ENCODE measurements at regions not wholly inside any gene's neighbourhood (a gene's known extent, or its start where the extent isn't known, plus 50 kb on each side); places are given as distances from the start of the nearest gene placed in this dataset.

DNA sequence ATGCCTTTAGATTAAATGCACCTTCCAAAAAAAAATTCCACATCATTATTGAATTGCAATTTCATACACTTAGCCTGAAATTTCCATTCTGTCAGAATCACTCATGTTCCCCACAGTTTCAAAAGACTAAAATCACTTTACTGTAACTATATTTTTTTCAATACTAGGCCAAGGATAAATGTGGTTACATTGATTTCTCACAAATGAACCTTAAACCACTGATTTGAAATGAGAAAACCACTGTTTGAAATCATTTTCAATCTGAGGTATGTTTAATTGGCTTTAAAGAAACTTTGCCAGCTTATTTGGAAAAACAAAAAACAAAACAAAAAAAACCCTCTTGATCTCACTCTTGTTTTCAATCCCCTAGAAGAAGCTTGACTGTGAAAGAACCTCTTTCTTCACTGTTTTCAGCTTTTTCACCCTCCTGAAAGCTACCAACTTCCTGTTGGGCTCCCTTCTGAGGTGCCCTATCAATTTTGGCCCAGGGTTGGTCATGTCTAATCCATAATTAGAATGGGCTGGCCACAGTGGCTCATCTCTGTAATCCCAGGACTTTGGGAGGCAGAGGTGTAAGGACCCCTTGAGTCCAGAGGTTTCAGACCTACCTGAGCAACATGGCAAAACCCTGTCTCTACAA lies 242.5 kb downstream of the ADGRG6 start:
- no peak for TF ChIP-seq YY1 (IDR thresholded peaks at IDR 0.05; ENCODE audit: insufficient read depth, insufficient read length)
- no peak for TF ChIP-seq ZNF274 (IDR thresholded peaks at IDR 0.05; ENCODE audit: low read depth, low read length)
- TF ChIP-seq SUZ12 (IDR thresholded peaks at IDR 0.05; ENCODE audit: extremely low read depth, insufficient read depth, insufficient read length): no peak
